ENCODE measurements at regions not wholly inside any gene's neighbourhood (a gene's known extent, or its start where the extent isn't known, plus 50 kb on each side); places are given as distances from the start of the nearest gene placed in this dataset.

DNA sequence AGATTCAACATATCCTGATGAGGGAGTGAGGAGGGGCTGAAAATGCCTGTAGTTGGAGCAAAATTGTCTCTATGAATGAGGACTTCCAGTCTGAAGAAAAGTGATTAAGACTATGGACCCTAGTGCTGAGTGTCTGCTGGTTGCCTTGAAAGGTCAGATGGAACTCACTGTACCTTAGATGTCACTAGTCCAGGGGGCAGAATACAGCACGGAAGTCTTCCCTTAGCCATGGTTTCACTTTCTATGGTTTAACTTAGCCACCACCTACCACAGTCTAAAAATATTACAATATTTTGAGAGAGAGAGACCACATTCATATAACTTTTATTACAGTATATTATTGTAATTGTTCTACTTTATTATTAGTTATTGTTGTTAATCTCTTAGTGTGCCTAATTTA lies 223.1 kb downstream of the FMR1NB start:
- H3K36me3 ChIP-seq (ENCODE audit: insufficient read depth, low read length), result no peaks in the 10 kb centered on the region
- H3K27ac ChIP-seq (ENCODE audit: low read length), result no peak overlapping the region
- no peak overlapping the region for H2AFZ ChIP-seq (ENCODE audit: low read depth, low read length)
- H3K27me3 ChIP-seq (ENCODE audit: insufficient read depth, low read depth, low read length), result no peaks in the 10 kb centered on the region
- H3K9me3 ChIP-seq (ENCODE audit: low read length), result no peaks in the 10 kb centered on the region
- H4K20me1 ChIP-seq (ENCODE audit: insufficient read depth), result no peaks in the 10 kb centered on the region
- H3K4me3 ChIP-seq (ENCODE audit: low read length), result no peak overlapping the region
- H3K4me2 ChIP-seq (ENCODE audit: low read length), result no peak overlapping the region
- H3F3A ChIP-seq (ENCODE audit: insufficient read depth, low read length, poor library complexity, severe bottlenecking), result no peaks in the 10 kb centered on the region
- H3K79me2 ChIP-seq (replicated peaks; ENCODE audit: insufficient read depth, low read length), result no peaks in the 10 kb centered on the region
- TF ChIP-seq POLR2AphosphoS5 (IDR thresholded peaks at IDR 0.05) (no peak), SMC3 (conservative IDR thresholded peaks at IDR 0.05; ENCODE audit: poor library complexity) (no peak), EZH2 (IDR thresholded peaks at IDR 0.05; ENCODE audit: borderline replicate concordance, insufficient read depth, low read length, poor library complexity, severe bottlenecking) (no peak), MXI1 (conservative IDR thresholded peaks at IDR 0.05; ENCODE audit: poor library complexity, severe bottlenecking) (no peak), EP300 (conservative IDR thresholded peaks at IDR 0.05; ENCODE audit: poor library complexity, severe bottlenecking) (no peak)
- TF ChIP-seq, protein P1, sequence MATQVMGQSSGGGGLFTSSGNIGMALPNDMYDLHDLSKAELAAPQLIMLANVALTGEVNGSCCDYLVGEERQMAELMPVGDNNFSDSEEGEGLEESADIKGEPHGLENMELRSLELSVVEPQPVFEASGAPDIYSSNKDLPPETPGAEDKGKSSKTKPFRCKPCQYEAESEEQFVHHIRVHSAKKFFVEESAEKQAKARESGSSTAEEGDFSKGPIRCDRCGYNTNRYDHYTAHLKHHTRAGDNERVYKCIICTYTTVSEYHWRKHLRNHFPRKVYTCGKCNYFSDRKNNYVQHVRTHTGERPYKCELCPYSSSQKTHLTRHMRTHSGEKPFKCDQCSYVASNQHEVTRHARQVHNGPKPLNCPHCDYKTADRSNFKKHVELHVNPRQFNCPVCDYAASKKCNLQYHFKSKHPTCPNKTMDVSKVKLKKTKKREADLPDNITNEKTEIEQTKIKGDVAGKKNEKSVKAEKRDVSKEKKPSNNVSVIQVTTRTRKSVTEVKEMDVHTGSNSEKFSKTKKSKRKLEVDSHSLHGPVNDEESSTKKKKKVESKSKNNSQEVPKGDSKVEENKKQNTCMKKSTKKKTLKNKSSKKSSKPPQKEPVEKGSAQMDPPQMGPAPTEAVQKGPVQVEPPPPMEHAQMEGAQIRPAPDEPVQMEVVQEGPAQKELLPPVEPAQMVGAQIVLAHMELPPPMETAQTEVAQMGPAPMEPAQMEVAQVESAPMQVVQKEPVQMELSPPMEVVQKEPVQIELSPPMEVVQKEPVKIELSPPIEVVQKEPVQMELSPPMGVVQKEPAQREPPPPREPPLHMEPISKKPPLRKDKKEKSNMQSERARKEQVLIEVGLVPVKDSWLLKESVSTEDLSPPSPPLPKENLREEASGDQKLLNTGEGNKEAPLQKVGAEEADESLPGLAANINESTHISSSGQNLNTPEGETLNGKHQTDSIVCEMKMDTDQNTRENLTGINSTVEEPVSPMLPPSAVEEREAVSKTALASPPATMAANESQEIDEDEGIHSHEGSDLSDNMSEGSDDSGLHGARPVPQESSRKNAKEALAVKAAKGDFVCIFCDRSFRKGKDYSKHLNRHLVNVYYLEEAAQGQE (IDR thresholded peaks at IDR 0.05; ENCODE audit: borderline replicate concordance), result no peak
- H3K9ac ChIP-seq (ENCODE audit: low read length), result no peak overlapping the region
- H3K9me2 ChIP-seq (ENCODE audit: insufficient read depth, low read length), result no peaks in the 10 kb centered on the region

DNA sequence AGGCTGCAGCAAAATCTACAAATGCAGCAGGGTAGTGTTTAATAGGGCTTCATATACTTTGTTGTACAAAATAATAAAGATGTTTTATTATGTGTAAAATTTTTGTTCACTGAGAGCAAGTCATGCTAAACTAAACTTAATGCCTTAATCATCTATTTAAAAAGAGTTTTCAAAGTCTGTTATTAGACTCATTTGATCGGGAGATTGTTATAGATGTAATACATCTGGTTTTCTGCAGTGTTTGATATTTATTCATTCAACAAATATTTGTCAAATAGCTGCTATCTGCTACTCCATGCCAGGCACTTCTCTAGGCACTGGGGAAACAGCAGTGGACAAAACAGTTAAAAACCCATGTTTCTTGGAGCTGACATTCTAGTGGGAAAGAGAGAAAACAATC lies 233.6 kb downstream of the FMR1NB start:
- no peak overlapping the region for H3K4me2 ChIP-seq (ENCODE audit: low read length)
- no peak overlapping the region for H3K4me3 ChIP-seq (ENCODE audit: low read length)
- H3K9ac ChIP-seq (ENCODE audit: low read length), result no peak overlapping the region
- H3K9me2 ChIP-seq (ENCODE audit: insufficient read depth, low read length), result no peaks in the 10 kb centered on the region
- no peaks in the 10 kb centered on the region for H3F3A ChIP-seq (ENCODE audit: insufficient read depth, low read length, poor library complexity, severe bottlenecking)
- H3K36me3 ChIP-seq (ENCODE audit: insufficient read depth, low read length), result no peaks in the 10 kb centered on the region
- H2AFZ ChIP-seq (ENCODE audit: low read depth, low read length), result no peak overlapping the region
- TF ChIP-seq MXI1 (conservative IDR thresholded peaks at IDR 0.05; ENCODE audit: poor library complexity, severe bottlenecking), result no peak
- no peak for TF ChIP-seq EP300 (conservative IDR thresholded peaks at IDR 0.05; ENCODE audit: poor library complexity, severe bottlenecking)
- no peaks in the 10 kb centered on the region for H4K20me1 ChIP-seq (ENCODE audit: insufficient read depth)
- no peaks in the 10 kb centered on the region for H3K27me3 ChIP-seq (ENCODE audit: insufficient read depth, low read depth, low read length)
- no peak overlapping the region for H3K27ac ChIP-seq (ENCODE audit: low read length)
- H3K79me2 ChIP-seq (replicated peaks; ENCODE audit: insufficient read depth, low read length), result no peaks in the 10 kb centered on the region
- no peaks in the 10 kb centered on the region for H3K9me3 ChIP-seq (ENCODE audit: low read length)

DNA sequence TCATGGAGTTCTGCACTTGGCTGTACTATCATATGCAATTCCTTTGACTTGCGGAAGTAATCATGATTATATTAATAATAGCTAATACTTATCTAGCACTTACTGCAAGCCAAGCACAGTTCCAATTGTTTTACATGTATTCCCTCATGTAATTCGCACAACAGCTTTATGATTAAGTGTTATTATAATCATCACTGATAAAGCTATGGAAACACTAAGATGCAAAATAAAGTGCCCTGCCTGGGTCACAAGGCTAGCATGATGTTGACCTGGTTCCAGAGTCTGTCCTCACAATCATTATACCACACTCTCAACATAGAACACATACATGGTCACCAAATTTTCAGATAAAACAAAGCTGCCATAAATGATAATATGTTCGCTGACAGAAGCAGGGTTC lies 234.6 kb downstream of the FMR1NB start:
- Histone ChIP-seq H2AFZ (ENCODE audit: low read depth, low read length) (no peak overlapping the region), H3K36me3 (ENCODE audit: insufficient read depth, low read length) (no peaks in the 10 kb centered on the region)
- TF ChIP-seq, protein P2, sequence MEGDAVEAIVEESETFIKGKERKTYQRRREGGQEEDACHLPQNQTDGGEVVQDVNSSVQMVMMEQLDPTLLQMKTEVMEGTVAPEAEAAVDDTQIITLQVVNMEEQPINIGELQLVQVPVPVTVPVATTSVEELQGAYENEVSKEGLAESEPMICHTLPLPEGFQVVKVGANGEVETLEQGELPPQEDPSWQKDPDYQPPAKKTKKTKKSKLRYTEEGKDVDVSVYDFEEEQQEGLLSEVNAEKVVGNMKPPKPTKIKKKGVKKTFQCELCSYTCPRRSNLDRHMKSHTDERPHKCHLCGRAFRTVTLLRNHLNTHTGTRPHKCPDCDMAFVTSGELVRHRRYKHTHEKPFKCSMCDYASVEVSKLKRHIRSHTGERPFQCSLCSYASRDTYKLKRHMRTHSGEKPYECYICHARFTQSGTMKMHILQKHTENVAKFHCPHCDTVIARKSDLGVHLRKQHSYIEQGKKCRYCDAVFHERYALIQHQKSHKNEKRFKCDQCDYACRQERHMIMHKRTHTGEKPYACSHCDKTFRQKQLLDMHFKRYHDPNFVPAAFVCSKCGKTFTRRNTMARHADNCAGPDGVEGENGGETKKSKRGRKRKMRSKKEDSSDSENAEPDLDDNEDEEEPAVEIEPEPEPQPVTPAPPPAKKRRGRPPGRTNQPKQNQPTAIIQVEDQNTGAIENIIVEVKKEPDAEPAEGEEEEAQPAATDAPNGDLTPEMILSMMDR (IDR thresholded peaks at IDR 0.05; ENCODE audit: poor library complexity, severe bottlenecking), result no peak
- TF ChIP-seq EP300 (conservative IDR thresholded peaks at IDR 0.05; ENCODE audit: poor library complexity, severe bottlenecking), result no peak
- no peak for TF ChIP-seq RAD21 (conservative IDR thresholded peaks at IDR 0.05)
- no peak for TF ChIP-seq MXI1 (conservative IDR thresholded peaks at IDR 0.05; ENCODE audit: poor library complexity, severe bottlenecking)
- no peak for TF ChIP-seq EZH2 (IDR thresholded peaks at IDR 0.05; ENCODE audit: borderline replicate concordance, insufficient read depth, low read length, poor library complexity, severe bottlenecking)
- TF ChIP-seq, protein P1 (IDR thresholded peaks at IDR 0.05; ENCODE audit: borderline replicate concordance), result no peak
- TF ChIP-seq POLR2AphosphoS5 (IDR thresholded peaks at IDR 0.05), result no peak
- no peak for TF ChIP-seq TAF1 (IDR thresholded peaks at IDR 0.05; ENCODE audit: low read depth)
- no peak for TF ChIP-seq SMC3 (conservative IDR thresholded peaks at IDR 0.05; ENCODE audit: poor library complexity)

More for the DNA sequence above, 234.6 kb downstream of the FMR1NB start:
- Histone ChIP-seq H3K79me2 (replicated peaks; ENCODE audit: insufficient read depth, low read length) (no peaks in the 10 kb centered on the region), H3K9ac (ENCODE audit: low read length) (no peak overlapping the region), H3K4me3 (ENCODE audit: low read length) (no peak overlapping the region), H3K9me3 (ENCODE audit: low read length) (no peaks in the 10 kb centered on the region), H3K27me3 (ENCODE audit: insufficient read depth, low read depth, low read length) (no peaks in the 10 kb centered on the region), H4K20me1 (ENCODE audit: insufficient read depth) (no peaks in the 10 kb centered on the region), H3K4me2 (ENCODE audit: low read length) (no peak overlapping the region), H3F3A (ENCODE audit: insufficient read depth, low read length, poor library complexity, severe bottlenecking) (no peaks in the 10 kb centered on the region), H3K9me2 (ENCODE audit: insufficient read depth, low read length) (no peaks in the 10 kb centered on the region), H3K27ac (ENCODE audit: low read length) (no peak overlapping the region)

All from neural cell (in vitro differentiated cells).